HEK293 (cell line): ENCODE measurements at regions not wholly inside any gene's neighbourhood (a gene's known extent, or its start where the extent isn't known, plus 50 kb on each side); places are given as distances from the start of the nearest gene placed in this dataset.

Experiments
- ZBTB21 ChIP-seq: fragments of 450-650 bp; formaldehyde crosslinking; IDR thresholded peaks from 2 replicates; pipeline ENCODE4 v1.5.1; 2017; ENCODE audit warnings: missing biosample characterization, missing genetic modification characterization
- ZBTB48 ChIP-seq: fragments of 450-650 bp; formaldehyde crosslinking; IDR thresholded peaks from 2 replicates; pipeline ENCODE4 v1.5.1; 2016; ENCODE audit warnings: missing biosample characterization, missing genetic modification characterization
- ZBTB6 ChIP-seq: fragments of 450-650 bp; formaldehyde crosslinking; IDR thresholded peaks from 2 replicates; pipeline ENCODE4 v1.5.1; 2017; ENCODE audit warnings: missing biosample characterization, missing genetic modification characterization
- ZNF138 ChIP-seq: fragments of 450-650 bp; formaldehyde crosslinking; IDR thresholded peaks from 2 replicates; pipeline ENCODE4 v1.5.1; 2016; ENCODE audit warnings: missing biosample characterization, missing genetic modification characterization, borderline replicate concordance
- ZNF394 ChIP-seq: fragments of 450-650 bp; formaldehyde crosslinking; IDR thresholded peaks from 2 replicates; pipeline ENCODE4 v1.5.1; 2016; ENCODE audit warnings: missing biosample characterization, missing genetic modification characterization, mild to moderate bottlenecking, moderate library complexity, borderline replicate concordance
- ZNF670 ChIP-seq: fragments of 450-650 bp; formaldehyde crosslinking; IDR thresholded peaks from 2 replicates; pipeline ENCODE4 v1.5.1; 2016; ENCODE audit warnings: missing biosample characterization, missing genetic modification characterization, low read depth
- TF ChIP-seq, protein P1 (sequence below): fragments of 450-650 bp; formaldehyde crosslinking; IDR thresholded peaks from 2 replicates; pipeline ENCODE4 v1.5.1; 2016; ENCODE audit warnings: missing biosample characterization, missing genetic modification characterization
- TF ChIP-seq, protein P2 (sequence below): IDR thresholded peaks from 2 replicates; pipeline ENCODE4 v1.6.1; 2011; ENCODE audit warnings: mild to moderate bottlenecking, low read depth, low read length, borderline replicate concordance

DNA sequence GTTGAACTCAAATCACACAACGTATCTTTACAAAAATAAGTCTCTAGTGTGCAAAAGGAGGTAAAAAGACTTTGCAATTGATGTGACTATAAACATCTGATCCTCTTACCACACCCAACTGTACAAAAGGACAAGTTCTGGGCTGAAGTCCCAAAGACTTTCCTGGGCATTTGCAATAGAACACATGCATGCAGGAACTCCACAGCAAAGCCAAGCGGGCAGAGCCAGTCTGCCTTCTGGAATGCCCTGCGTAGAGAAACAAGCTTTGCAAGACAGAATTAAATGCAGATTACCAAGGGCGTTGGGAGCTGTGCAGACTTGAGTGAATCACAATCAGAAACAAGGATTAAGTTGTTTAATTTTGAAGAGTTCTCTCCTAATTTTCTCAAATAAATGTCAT is 208.4 kb upstream of the ZNF521 start:
- TF ChIP-seq, protein P1, sequence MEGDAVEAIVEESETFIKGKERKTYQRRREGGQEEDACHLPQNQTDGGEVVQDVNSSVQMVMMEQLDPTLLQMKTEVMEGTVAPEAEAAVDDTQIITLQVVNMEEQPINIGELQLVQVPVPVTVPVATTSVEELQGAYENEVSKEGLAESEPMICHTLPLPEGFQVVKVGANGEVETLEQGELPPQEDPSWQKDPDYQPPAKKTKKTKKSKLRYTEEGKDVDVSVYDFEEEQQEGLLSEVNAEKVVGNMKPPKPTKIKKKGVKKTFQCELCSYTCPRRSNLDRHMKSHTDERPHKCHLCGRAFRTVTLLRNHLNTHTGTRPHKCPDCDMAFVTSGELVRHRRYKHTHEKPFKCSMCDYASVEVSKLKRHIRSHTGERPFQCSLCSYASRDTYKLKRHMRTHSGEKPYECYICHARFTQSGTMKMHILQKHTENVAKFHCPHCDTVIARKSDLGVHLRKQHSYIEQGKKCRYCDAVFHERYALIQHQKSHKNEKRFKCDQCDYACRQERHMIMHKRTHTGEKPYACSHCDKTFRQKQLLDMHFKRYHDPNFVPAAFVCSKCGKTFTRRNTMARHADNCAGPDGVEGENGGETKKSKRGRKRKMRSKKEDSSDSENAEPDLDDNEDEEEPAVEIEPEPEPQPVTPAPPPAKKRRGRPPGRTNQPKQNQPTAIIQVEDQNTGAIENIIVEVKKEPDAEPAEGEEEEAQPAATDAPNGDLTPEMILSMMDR (tag by site-specific recombination), result no peak
- TF ChIP-seq ZNF394 (no peak), ZBTB21 (no peak), ZNF138 (tag by site-specific recombination) (no peak), ZNF670 (tag by site-specific recombination) (no peak), ZBTB48 (no peak), ZBTB6 (tag by site-specific recombination) (no peak)
- TF ChIP-seq, protein P2, sequence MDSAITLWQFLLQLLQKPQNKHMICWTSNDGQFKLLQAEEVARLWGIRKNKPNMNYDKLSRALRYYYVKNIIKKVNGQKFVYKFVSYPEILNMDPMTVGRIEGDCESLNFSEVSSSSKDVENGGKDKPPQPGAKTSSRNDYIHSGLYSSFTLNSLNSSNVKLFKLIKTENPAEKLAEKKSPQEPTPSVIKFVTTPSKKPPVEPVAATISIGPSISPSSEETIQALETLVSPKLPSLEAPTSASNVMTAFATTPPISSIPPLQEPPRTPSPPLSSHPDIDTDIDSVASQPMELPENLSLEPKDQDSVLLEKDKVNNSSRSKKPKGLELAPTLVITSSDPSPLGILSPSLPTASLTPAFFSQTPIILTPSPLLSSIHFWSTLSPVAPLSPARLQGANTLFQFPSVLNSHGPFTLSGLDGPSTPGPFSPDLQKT, result no peak
